RPMI7951 (cell line): ENCODE measurements at regions not wholly inside any gene's neighbourhood (a gene's known extent, or its start where the extent isn't known, plus 50 kb on each side); places are given as distances from the start of the nearest gene placed in this dataset.
"Not testable (repeated sequence)": the region's sequence is repeated elsewhere in the genome, so short reads cannot be mapped to it uniquely, and the experiment has no call there.

Experiments
- DNase-seq: peaks from one replicate; pipeline ENCODE4 v3.0.0-alpha.2; 2012; ENCODE audit warnings: low read depth

GRCh38 chr4:18675586-18676525 lies 654.3 kb upstream of the LCORL start:
- no peak for DNase-seq

- no peak for DNase-seq
These were observed 648.5 kb upstream of the LCORL start for GRCh38 chr4:18670034-18670433.

- no peak for DNase-seq
These were observed 647.8 kb upstream of the LCORL start for GRCh38 chr4:18669390-18669789.

- no peak for DNase-seq
These were observed 644.8 kb upstream of the LCORL start for GRCh38 chr4:18666322-18666721.

- no peak for DNase-seq
These were observed 642.6 kb upstream of the LCORL start for GRCh38 chr4:18664171-18664570.

GRCh38 chr4:18645351-18645750 lies 623.8 kb upstream of the LCORL start:
- DNase-seq: no peak

GRCh38 chr4:18641334-18641733 lies 619.8 kb upstream of the LCORL start:
- no peak for DNase-seq

- no peak for DNase-seq
These were observed 616.5 kb upstream of the LCORL start for GRCh38 chr4:18638031-18638430.

GRCh38 chr4:18636001-18636585 lies 614.5 kb upstream of the LCORL start:
- DNase-seq: no peak

GRCh38 chr4:18635531-18635930 lies 614.0 kb upstream of the LCORL start:
- no peak for DNase-seq

GRCh38 chr4:18631586-18631985 lies 610.0 kb upstream of the LCORL start:
- DNase-seq: no peak

GRCh38 chr4:18630218-18631110 lies 608.9 kb upstream of the LCORL start:
- DNase-seq: no peak

GRCh38 chr4:18627447-18628005 lies 606.0 kb upstream of the LCORL start:
- no peak for DNase-seq

GRCh38 chr4:18626996-18627395 lies 605.4 kb upstream of the LCORL start:
- DNase-seq: no peak

- DNase-seq: no peak
These were observed 604.8 kb upstream of the LCORL start for GRCh38 chr4:18626366-18626765.

GRCh38 chr4:18621186-18621585 lies 599.6 kb upstream of the LCORL start:
- DNase-seq: no peak

- DNase-seq: no peak
These were observed 595.2 kb upstream of the LCORL start for GRCh38 chr4:18616720-18617119.

- no peak for DNase-seq
These were observed 589.5 kb upstream of the LCORL start for GRCh38 chr4:18611026-18611425.

GRCh38 chr4:18608908-18609533 lies 587.5 kb upstream of the LCORL start:
- DNase-seq: no peak

- not testable (repeated sequence) for DNase-seq
These were observed 581.1 kb upstream of the LCORL start for GRCh38 chr4:18602610-18603009.

GRCh38 chr4:18593297-18594002 lies 571.9 kb upstream of the LCORL start:
- DNase-seq: peak; percentile 64
